HCT116 (cell line): ENCODE measurements at regions not wholly inside any gene's neighbourhood (a gene's known extent, or its start where the extent isn't known, plus 50 kb on each side); places are given as distances from the start of the nearest gene placed in this dataset.

Experiments used
- ATAC-seq: fragments of 200-7000 bp; cut with Tn5 transposase; 2 replicates; pipeline ENCODE4 v1.9.1; 2020; ENCODE audit warnings: mild to moderate bottlenecking, moderate library complexity
- BruUV-seq: library from RNA; stranded (reverse); fragments of 400-500 nt; replicated peaks from 2 replicates; lab custom pipeline; 2021; lab: Mats Ljungman, UMichigan
- CTCF ChIA-PET: fragments of 300-600 bp; sonication (Branson Sonifier 250); formaldehyde crosslinking; loops from one replicate; lab custom pipeline; 2021; ENCODE audit warnings: antibody characterized with exemption; lab: Charles Lee
- POLR2A ChIA-PET: fragments of 300-600, 350-600 bp; sonication (Branson Sonifier 250); formaldehyde crosslinking; loops from one replicate; lab custom pipeline; 2021; ENCODE audit warnings: antibody characterized with exemption; lab: Charles Lee
- RAD21 ChIA-PET, 2 experiments: fragments of 300-600 bp; sonication (Branson Sonifier 250); formaldehyde crosslinking; loops; one replicate each; lab custom pipeline; 2023; ENCODE audit warnings: low total read pairs in 2 of 2; ENCODE audit not compliant: uncharacterized antibody in 2 of 2, unreplicated experiment in 2 of 2, low non-redundant PET in 1 of 2; lab: Charles Lee
- DNase-seq: peaks from one replicate; pipeline ENCODE4 v3.0.0-alpha.2; 2010; ENCODE audit warnings: low read depth, low spot score
- H2AFZ ChIP-seq: fragments of 200-600 bp; shearing (Covaris generic), sonication (generic); 2 replicates; pipeline ENCODE4 v1.6.1; 2017; ENCODE audit warnings: low read depth, mixed run types, mixed read lengths, antibody characterized with exemption, low read length; ENCODE audit not compliant: poor library complexity, severe bottlenecking
- H3K27ac ChIP-seq: 2 replicates; pipeline ENCODE4 v1.5.1; 2012; ENCODE audit warnings: low read depth, low read length
- H3K27me3 ChIP-seq: fragments of 200-600 bp; sonication (generic); 2 replicates; pipeline ENCODE4 v1.6.1; 2016; ENCODE audit warnings: mixed run types, low read length, mixed read lengths; ENCODE audit not compliant: insufficient read depth
- H3K36me3 ChIP-seq, 2 experiments: fragments of 200-500 bp in 1 of 2; fragments of 200-600 bp in 1 of 2; sonication (Bioruptor generic) in 1 of 2; sonication (generic) in 1 of 2; 2 replicates each; pipeline versions ENCODE4 v1.5.1 to v1.6.1; 2014 to 2016; ENCODE audit warnings: low read length in 2 of 2, inconsistent platforms in 1 of 2, mixed read lengths in 1 of 2, mixed run types in 1 of 2; ENCODE audit not compliant: insufficient read depth in 2 of 2, control insufficient read depth in 1 of 2
- H3K4me1 ChIP-seq, 2 experiments: fragments of 200-600 bp in 1 of 2; sonication (generic) in 1 of 2; 2 replicates each; pipeline versions ENCODE4 v1.5.1 to v1.6.1; 2012 to 2017; ENCODE audit warnings: low read length in 2 of 2, inconsistent platforms in 1 of 2, mild to moderate bottlenecking in 1 of 2, mixed read lengths in 1 of 2, mixed run types in 1 of 2, moderate library complexity in 1 of 2; ENCODE audit not compliant: insufficient read depth in 2 of 2, control insufficient read depth in 1 of 2
- H3K4me2 ChIP-seq: fragments of 200-600 bp; sonication (generic); 2 replicates; pipeline ENCODE4 v1.6.1; 2017; ENCODE audit warnings: mixed run types, low read length, mixed read lengths
- H3K4me3 ChIP-seq, 2 experiments: fragments of 200-600 bp in 1 of 2; sonication (generic) in 1 of 2; replicated peaks in 1 of 2; 2 replicates each; pipeline ENCODE4 v1.5.1; 2011 to 2016; ENCODE audit warnings: low read length in 2 of 2, control low read depth in 1 of 2, low read depth in 1 of 2, mild to moderate bottlenecking in 1 of 2, mixed read lengths in 1 of 2, mixed run types in 1 of 2
- H3K79me2 ChIP-seq: fragments of 200-600 bp; sonication (generic); 2 replicates; pipeline ENCODE4 v1.6.1; 2017; ENCODE audit warnings: mild to moderate bottlenecking, mixed run types, low read length, moderate library complexity, mixed read lengths; ENCODE audit not compliant: insufficient read depth
- H3K9ac ChIP-seq: fragments of 200-600 bp; sonication (generic); 2 replicates; pipeline ENCODE4 v1.6.1; 2016; ENCODE audit warnings: low read length, mixed read lengths
- H3K9me2 ChIP-seq: fragments of 200-600 bp; sonication (generic), shearing (Covaris generic); 2 replicates; pipeline ENCODE4 v1.6.1; 2017; ENCODE audit warnings: mixed run types, mild to moderate bottlenecking, moderate library complexity; ENCODE audit not compliant: insufficient read depth
- H3K9me3 ChIP-seq, 2 experiments: fragments of 200-500 bp in 1 of 2; fragments of 200-600 bp in 1 of 2; sonication (Bioruptor generic) in 1 of 2; sonication (generic) in 1 of 2; 2 replicates each; pipeline ENCODE4 v1.6.1; 2014 to 2017; ENCODE audit warnings: low read length in 2 of 2, mixed read lengths in 2 of 2, inconsistent platforms in 1 of 2, low read depth in 1 of 2, mild to moderate bottlenecking in 1 of 2, mixed run types in 1 of 2, moderate library complexity in 1 of 2; ENCODE audit not compliant: control insufficient read depth in 1 of 2, insufficient read depth in 1 of 2
- H4K20me1 ChIP-seq: fragments of 200-600 bp; sonication (generic), shearing (Covaris generic); 2 replicates; pipeline ENCODE4 v1.6.1; 2017; ENCODE audit warnings: mixed run types, mild to moderate bottlenecking, moderate library complexity; ENCODE audit not compliant: insufficient read depth
- ATF3 ChIP-seq: IDR thresholded peaks from 2 replicates; pipeline ENCODE4 v1.6.1; 2012
- CTCF ChIP-seq, 3 experiments: fragments of 200-600 bp in 1 of 3; sonication (generic) in 1 of 3; IDR thresholded peaks in 2 of 3; conservative IDR thresholded peaks in 1 of 3; 2 replicates each; pipeline ENCODE4 v1.5.1; 2012 to 2017; ENCODE audit warnings: low read depth in 2 of 3, low read length in 2 of 3, antibody characterized with exemption in 1 of 3, borderline replicate concordance in 1 of 3, control low read depth in 1 of 3, mild to moderate bottlenecking in 1 of 3, mixed read lengths in 1 of 3, mixed run types in 1 of 3, moderate library complexity in 1 of 3; ENCODE audit not compliant: insufficient read depth in 1 of 3
- EGR1 ChIP-seq: IDR thresholded peaks from 2 replicates; pipeline ENCODE4 v1.6.1; 2012; ENCODE audit warnings: low read depth
- ELF1 ChIP-seq: IDR thresholded peaks from 2 replicates; pipeline ENCODE4 v1.6.1; 2012; ENCODE audit warnings: low read depth, borderline replicate concordance
- EZH2phosphoT487 ChIP-seq: fragments of 200-600 bp; IDR thresholded peaks from 2 replicates; pipeline ENCODE4 v1.6.1; 2018; ENCODE audit warnings: antibody characterized with exemption, borderline replicate concordance
- JUND ChIP-seq: IDR thresholded peaks from 2 replicates; pipeline ENCODE4 v1.6.1; 2012
- MAX ChIP-seq: IDR thresholded peaks from 2 replicates; pipeline ENCODE4 v1.6.1; 2012
- POLR2A ChIP-seq: IDR thresholded peaks from 2 replicates; pipeline ENCODE4 v1.7.0; 2011; ENCODE audit warnings: borderline replicate concordance; ENCODE audit not compliant: insufficient read depth, insufficient read length; ENCODE audit errors: extremely low read depth
- REST ChIP-seq: IDR thresholded peaks from 2 replicates; pipeline ENCODE4 v1.6.1; 2012; ENCODE audit warnings: low read depth
- SIN3A ChIP-seq: IDR thresholded peaks from 2 replicates; pipeline ENCODE4 v1.6.1; 2012; ENCODE audit warnings: low read depth
- SP1 ChIP-seq: IDR thresholded peaks from 2 replicates; pipeline ENCODE4 v1.6.1; 2012; ENCODE audit warnings: low read depth
- SRF ChIP-seq: IDR thresholded peaks from 2 replicates; pipeline ENCODE4 v1.6.1; 2012; ENCODE audit warnings: low read depth
- YY1 ChIP-seq: IDR thresholded peaks from 2 replicates; pipeline ENCODE4 v1.6.1; 2011; ENCODE audit warnings: low read length, low read depth, moderate library complexity, mild to moderate bottlenecking; ENCODE audit not compliant: insufficient replicate concordance; ENCODE audit errors: extremely low read depth
- ZFX ChIP-seq: fragments of 450-650 bp; IDR thresholded peaks from 2 replicates; pipeline ENCODE4 v1.6.1; 2017
- intact Hi-C: fragments of 100-400 bp; cut with micrococcal nuclease; formaldehyde crosslinking; loops from 2 replicates; pipeline ENCODE4 v1.10.0; 2022

DNA sequence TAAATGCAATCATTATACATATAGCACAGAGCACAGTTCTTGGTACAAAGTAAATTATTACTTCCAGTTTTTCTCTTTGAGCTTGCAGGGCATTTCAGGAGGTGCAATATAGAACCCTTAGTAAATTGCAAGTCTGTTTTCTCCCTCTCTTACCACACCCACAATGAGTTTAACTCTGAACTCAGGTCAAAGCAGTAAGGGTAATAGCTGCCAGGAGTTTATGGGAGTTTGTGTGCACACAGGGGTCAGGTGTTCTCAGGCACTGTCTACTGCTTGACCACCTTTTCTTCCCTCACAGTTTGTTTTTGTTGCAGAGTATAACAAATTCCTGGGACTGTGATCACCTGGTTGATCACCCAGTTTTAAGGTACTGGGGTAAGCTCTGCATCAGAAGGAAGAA lies 478.5 kb upstream of the TENM4 start:
- H3K27me3 ChIP-seq, result no peaks in the 10 kb centered on the region
- no peak overlapping the region for H3K27ac ChIP-seq
- no peaks in the 10 kb centered on the region for H3K36me3 ChIP-seq
- H3K4me3 ChIP-seq, result no peak overlapping the region
- RAD21 ChIA-PET, result no interaction called here
- ATAC-seq (no peak), DNase-seq (no peak)
- H2AFZ ChIP-seq, result no peak overlapping the region
- POLR2A ChIA-PET, result no interaction called here
- no peak for TF ChIP-seq SRF
- TF ChIP-seq ZFX, result no peak
- no peak for TF ChIP-seq ELF1
- TF ChIP-seq EGR1, result no peak
- no peak for TF ChIP-seq CTCF (IDR thresholded peaks at IDR 0.05 in 2 of 3, conservative IDR thresholded peaks at IDR 0.05 in 1 of 3; ENCODE audit: borderline replicate concordance in 1 of 3, insufficient read depth in 1 of 3, low read depth in 2 of 3, low read length in 2 of 3)
- TF ChIP-seq MAX, result no peak
- TF ChIP-seq REST, result no peak
- TF ChIP-seq EZH2phosphoT487, result no peak
- no peak for TF ChIP-seq YY1
- no peak for TF ChIP-seq JUND
- TF ChIP-seq POLR2A, result no peak
- TF ChIP-seq ATF3, result no peak
- TF ChIP-seq SP1, result no peak
- TF ChIP-seq SIN3A, result no peak
- intact Hi-C loops, result no loop called here
- no TSS peak for BruUV-seq
- H3K9me2 ChIP-seq, result no peaks in the 10 kb centered on the region
- H3K79me2 ChIP-seq, result no peaks in the 10 kb centered on the region
- no peak overlapping the region for H3K9ac ChIP-seq
- no peaks in the 10 kb centered on the region for H3K4me1 ChIP-seq
- H3K9me3 ChIP-seq, result peaks cover 9 to 24% of the 10 kb centered on the region in 2 experiments; a peak in 2 of 4 replicates
- no peaks in the 10 kb centered on the region for H4K20me1 ChIP-seq
- CTCF ChIA-PET, result no interaction called here
- no peak overlapping the region for H3K4me2 ChIP-seq
